GM21515 (cell line): ENCODE measurements at regions not wholly inside any gene's neighbourhood (a gene's known extent, or its start where the extent isn't known, plus 50 kb on each side); places are given as distances from the start of the nearest gene placed in this dataset.
"Not testable (repeated sequence)": the region's sequence is repeated elsewhere in the genome, so short reads cannot be mapped to it uniquely, and the experiment has no call there.

Source experiments
- ATAC-seq: cut with Tn5 transposase; IDR thresholded peaks from one replicate; pipeline ENCODE4 v1.9.1; 2021; ENCODE audit not compliant: unreplicated experiment

GRCh38 chr10:108078263-108078662, 913.8 kb upstream of the SORCS1 start:
- ATAC-seq: no peak

- ATAC-seq: no peak
Measured at GRCh38 chr10:108072466-108072865, 908.0 kb upstream of the SORCS1 start.

GRCh38 chr10:108070789-108071188, 906.3 kb upstream of the SORCS1 start:
- ATAC-seq: no peak

GRCh38 chr10:108069096-108069495, 904.6 kb upstream of the SORCS1 start:
- no peak for ATAC-seq

GRCh38 chr10:108064746-108065260, 900.3 kb upstream of the SORCS1 start:
- no peak for ATAC-seq

GRCh38 chr10:108060246-108060645, 895.7 kb upstream of the SORCS1 start:
- no peak for ATAC-seq

- no peak for ATAC-seq
Measured at GRCh38 chr10:108055506-108055905, 891.0 kb upstream of the SORCS1 start.

GRCh38 chr10:108052981-108053380, 888.5 kb upstream of the SORCS1 start:
- no peak for ATAC-seq

- ATAC-seq: no peak
Measured at GRCh38 chr10:108051218-108051617, 886.7 kb upstream of the SORCS1 start.

GRCh38 chr10:108050626-108051025, 886.1 kb upstream of the SORCS1 start:
- no peak for ATAC-seq

- no peak for ATAC-seq
Measured at GRCh38 chr10:108049668-108050067, 885.2 kb upstream of the SORCS1 start.

- no peak for ATAC-seq
Measured at GRCh38 chr10:108048898-108049297, 884.4 kb upstream of the SORCS1 start.

GRCh38 chr10:108039821-108040584, 875.5 kb upstream of the SORCS1 start:
- ATAC-seq: no peak

GRCh38 chr10:108037061-108037460, 872.6 kb upstream of the SORCS1 start:
- ATAC-seq: no peak

- no peak for ATAC-seq
Measured at GRCh38 chr10:108036265-108036664, 871.8 kb upstream of the SORCS1 start.

- no peak for ATAC-seq
Measured at GRCh38 chr10:108034829-108035228, 870.3 kb upstream of the SORCS1 start.

- not testable (repeated sequence) for ATAC-seq
Measured at GRCh38 chr10:108033518-108033917, 869.0 kb upstream of the SORCS1 start.

GRCh38 chr10:108031505-108031904, 867.0 kb upstream of the SORCS1 start:
- no peak for ATAC-seq

- ATAC-seq: peak; percentile 51
Measured at GRCh38 chr10:108014902-108015177, 850.3 kb upstream of the SORCS1 start.

GRCh38 chr10:108014145-108014901, 849.8 kb upstream of the SORCS1 start:
- ATAC-seq: no peak

GRCh38 chr10:108005627-108006026, 841.1 kb upstream of the SORCS1 start:
- no peak for ATAC-seq

- ATAC-seq: no peak
Measured at GRCh38 chr10:108003576-108003975, 839.1 kb upstream of the SORCS1 start.
